B cell (primary cell): ENCODE measurements at regions not wholly inside any gene's neighbourhood (a gene's known extent, or its start where the extent isn't known, plus 50 kb on each side); places are given as distances from the start of the nearest gene placed in this dataset.

Experiments used
- ATAC-seq: fragments of 200-7000 bp; cut with Tn5 transposase; one replicate; pipeline ENCODE4 v1.10.0; 2021; ENCODE audit warnings: low read depth, mild to moderate bottlenecking, moderate number of reproducible peaks, moderate library complexity
- CTCF ChIA-PET: fragments of 350-600 bp; sonication (Branson Sonifier 250); formaldehyde crosslinking; loops from one replicate; lab custom pipeline; 2021; ENCODE audit warnings: antibody characterized with exemption, inconsistent platforms; lab: Charles Lee
- POLR2A ChIA-PET: fragments of 350-600 bp; sonication (Branson Sonifier 250); formaldehyde crosslinking; loops from one replicate; lab custom pipeline; 2021; ENCODE audit warnings: antibody characterized with exemption; lab: Charles Lee
- DNase-seq: peaks from one replicate; pipeline ENCODE4 v3.0.0; 2013
- H2AFZ ChIP-seq: 2 replicates; pipeline ENCODE4 v1.6.1; 2012; ENCODE audit warnings: mild to moderate bottlenecking, low read depth, low read length; ENCODE audit not compliant: insufficient read depth, poor library complexity, severe bottlenecking
- H3K27ac ChIP-seq, 2 donors: 1 replicate in 1 of 2; 2 replicates in 1 of 2; pipeline ENCODE4 v1.5.1; 2012 to 2013; ENCODE audit warnings: low read length in 2 of 2, mild to moderate bottlenecking in 2 of 2, moderate library complexity in 1 of 2
- H3K27me3 ChIP-seq, 4 experiments: fragments of 200-600 bp in 1 of 4; sonication (generic) in 1 of 4; replicated peaks in 1 of 4; 1 replicate in 2 of 4; 2 replicates in 2 of 4; pipeline versions ENCODE4 v1.6.1 to v1.7.0; 2013 to 2016; ENCODE audit warnings: low read length in 3 of 4, mild to moderate bottlenecking in 2 of 4, mixed read lengths in 1 of 4, moderate library complexity in 1 of 4; ENCODE audit not compliant: insufficient read depth in 4 of 4, control insufficient read depth in 3 of 4; ENCODE audit errors: control extremely low read depth in 1 of 4
- H3K36me3 ChIP-seq, 2 experiments: replicated peaks in 1 of 2; 1 replicate in 1 of 2; 2 replicates in 1 of 2; pipeline versions ENCODE4 v1.6.1 to v1.7.1; 2013; ENCODE audit warnings: low read length in 1 of 2; ENCODE audit not compliant: insufficient read depth in 2 of 2, control insufficient read depth in 1 of 2; ENCODE audit errors: control extremely low read depth in 1 of 2, extremely low read depth in 1 of 2
- H3K4me1 ChIP-seq, 2 donors: fragments of 200-600 bp in 1 of 2; sonication (generic) in 1 of 2; 1 replicate in 1 of 2; 2 replicates in 1 of 2; pipeline versions ENCODE4 v1.5.1 to v1.6.1; 2013 to 2017; ENCODE audit warnings: low read length in 2 of 2; ENCODE audit not compliant: control insufficient read depth in 2 of 2, insufficient read depth in 2 of 2
- H3K4me2 ChIP-seq: replicated peaks from 2 replicates; pipeline ENCODE3; 2012; ENCODE audit warnings: mild to moderate bottlenecking, low read depth, low read length; ENCODE audit not compliant: poor library complexity, severe bottlenecking
- H3K4me3 ChIP-seq, 5 experiments: fragments of 200-600 bp in 1 of 5; sonication (generic) in 1 of 5; 1 replicate in 3 of 5; 2 replicates in 2 of 5; pipeline versions ENCODE4 v1.5.1 to v1.7.0; 2011 to 2016; ENCODE audit warnings: low read length in 4 of 5, mild to moderate bottlenecking in 4 of 5, low read depth in 2 of 5, control low read depth in 1 of 5, moderate library complexity in 1 of 5; ENCODE audit not compliant: insufficient read depth in 1 of 5; ENCODE audit errors: control extremely low read depth in 1 of 5, extremely low read depth in 1 of 5
- H3K79me2 ChIP-seq: fragments of 200-600 bp; sonication (generic); one replicate; pipeline ENCODE4 v1.6.0; 2016; ENCODE audit warnings: low read length; ENCODE audit not compliant: control insufficient read depth, insufficient read depth
- H3K9ac ChIP-seq: fragments of 200-600 bp; sonication (generic); 2 replicates; pipeline ENCODE4 v1.6.1; 2017; ENCODE audit warnings: mild to moderate bottlenecking, low read length, moderate library complexity
- H3K9me3 ChIP-seq, 3 donors: one replicate each; pipeline versions ENCODE4 v1.6.1 to v1.7.1; 2013; ENCODE audit warnings: low read length in 2 of 3; ENCODE audit not compliant: control insufficient read depth in 2 of 3, insufficient read depth in 1 of 3; ENCODE audit errors: control extremely low read depth in 1 of 3
- H4K20me1 ChIP-seq: 2 replicates; pipeline ENCODE4 v1.6.0; 2012; ENCODE audit warnings: mild to moderate bottlenecking, low read length; ENCODE audit not compliant: insufficient read depth, control insufficient read depth, poor library complexity, severe bottlenecking
- H3K27ac Mint-ChIP-seq: one replicate; pipeline ENCODE4 v1.8.0; 2021; ENCODE audit warnings: mixed read lengths
- H3K27me3 Mint-ChIP-seq: one replicate; pipeline ENCODE4 v1.8.0; 2021; ENCODE audit warnings: mixed read lengths
- H3K4me1 Mint-ChIP-seq: one replicate; pipeline ENCODE4 v1.8.0; 2021; ENCODE audit warnings: mixed read lengths
- H3K4me3 Mint-ChIP-seq: one replicate; pipeline ENCODE4 v1.8.0; 2021; ENCODE audit warnings: mixed read lengths
- H3K9me3 Mint-ChIP-seq: one replicate; pipeline ENCODE4 v1.8.0; 2022; ENCODE audit warnings: mixed read lengths; ENCODE audit not compliant: insufficient read depth
- CTCF ChIP-seq: fragments of 200-600 bp; IDR thresholded peaks from one replicate; pipeline ENCODE4 v1.8.0; 2022; ENCODE audit warnings: antibody characterized with exemption, mild to moderate bottlenecking
- EZH2 ChIP-seq: IDR thresholded peaks from 2 replicates; pipeline ENCODE4 v1.6.1; 2012; ENCODE audit warnings: borderline replicate concordance, low read depth, mild to moderate bottlenecking, moderate library complexity, low read length; ENCODE audit not compliant: insufficient read depth, poor library complexity, severe bottlenecking
- WGBS: methylation state at CpG from one replicate; pipeline ENCODE4 v1.1.5; 2013; ENCODE audit warnings: missing lambda C conversion rate; ENCODE audit not compliant: insufficient coverage; 5-methylcytosine and 5-hydroxymethylcytosine counted together
- intact Hi-C: fragments of 100-400 bp; cut with micrococcal nuclease; formaldehyde crosslinking; loops from one replicate; pipeline ENCODE4 v1.10.0; 2022

- POLR2A ChIA-PET: interaction anchor here (0.6 kb wide), 1 partner anchor 159 kb away, joined by 4 read pairs; no protein-coding TSS in a partner anchor
- peaks cover 3% of the 10 kb centered on the region for H3K9me3 Mint-ChIP-seq
Observed at GRCh38 chr2:177316756-177317155, 52.2 kb upstream of the NFE2L2 start.

GRCh38 chr2:177317443-177317842 lies 52.9 kb upstream of the NFE2L2 start:
- no peaks in the 10 kb centered on the region for H3K27me3 ChIP-seq
- no peak overlapping the region for H3K27ac ChIP-seq
- no peak overlapping the region for H3K4me3 Mint-ChIP-seq
- H3K4me1 Mint-ChIP-seq: no peaks in the 10 kb centered on the region
- intact Hi-C loops: no loop called here
- H4K20me1 ChIP-seq: no peaks in the 10 kb centered on the region
- no peak overlapping the region for H3K9ac ChIP-seq
- H3K9me3 ChIP-seq: no peaks in the 10 kb centered on the region
- H3K79me2 ChIP-seq: no peaks in the 10 kb centered on the region
- ATAC-seq: no peak
- H3K4me2 ChIP-seq: no peak overlapping the region
- no peak overlapping the region for H2AFZ ChIP-seq
- H3K27me3 Mint-ChIP-seq: no peaks in the 10 kb centered on the region
- CTCF ChIA-PET: interaction anchor here (1.4 kb wide), 1 partner anchor 153 kb away, joined by 4 read pairs; no protein-coding TSS in a partner anchor
- TF ChIP-seq EZH2: no peak
- TF ChIP-seq CTCF: no peak
- POLR2A ChIA-PET: no interaction called here
- H3K4me1 ChIP-seq: no peaks in the 10 kb centered on the region
- H3K27ac Mint-ChIP-seq: no peak overlapping the region
- no peak for DNase-seq
- H3K36me3 ChIP-seq: peaks cover 0 to under 1% of the 10 kb centered on the region in 2 experiments
- H3K9me3 Mint-ChIP-seq: no peaks in the 10 kb centered on the region
- no peak overlapping the region for H3K4me3 ChIP-seq

More at GRCh38 chr2:177316756-177317155, 52.2 kb upstream of the NFE2L2 start:
- H3K79me2 ChIP-seq: no peaks in the 10 kb centered on the region
- no peaks in the 10 kb centered on the region for H3K27me3 ChIP-seq
- Mint-ChIP-seq H3K4me1 (no peaks in the 10 kb centered on the region), H3K4me3 (no peak overlapping the region), H3K27me3 (no peaks in the 10 kb centered on the region), H3K27ac (no peak overlapping the region)
- no peak for TF ChIP-seq CTCF
- TF ChIP-seq EZH2: no peak
- H3K4me3 ChIP-seq: no peak overlapping the region
- no peaks in the 10 kb centered on the region for H3K9me3 ChIP-seq
- H4K20me1 ChIP-seq: no peaks in the 10 kb centered on the region
- WGBS: no CpG with 5 or more reads among the region's 1 CpG
- no peaks in the 10 kb centered on the region for H3K36me3 ChIP-seq
- H3K27ac ChIP-seq: no peak overlapping the region
- no peak for ATAC-seq
- no peaks in the 10 kb centered on the region for H3K4me1 ChIP-seq
- no peak overlapping the region for H3K9ac ChIP-seq
- no peak for DNase-seq
- H3K4me2 ChIP-seq: no peak overlapping the region
- intact Hi-C loops: no loop called here
- CTCF ChIA-PET: no interaction called here
- H2AFZ ChIP-seq: no peak overlapping the region
